Memory B cell (primary cell): ENCODE measurements at regions not wholly inside any gene's neighbourhood (a gene's known extent, or its start where the extent isn't known, plus 50 kb on each side); places are given as distances from the start of the nearest gene placed in this dataset.
A peak's percentile ranks its signal among the peaks of the same experiment; 100 is the strongest.
"Not testable (repeated sequence)": the region's sequence is repeated elsewhere in the genome, so short reads cannot be mapped to it uniquely, and the experiment has no call there.

Experiments used
- ATAC-seq: fragments of 150-1000 bp; cut with Tn5 transposase; 2 replicates; pipeline ENCODE4 v1.10.0; 2021; ENCODE audit warnings: low read depth, mild to moderate bottlenecking, moderate library complexity
- DNase-seq, 2 donors: peaks; one replicate each; pipeline ENCODE4 v3.0.0; 2022; ENCODE audit warnings: low spot score in 2 of 2
- H3K27ac Mint-ChIP-seq: one replicate; pipeline ENCODE4 v1.8.0; 2022; ENCODE audit warnings: mild to moderate bottlenecking, moderate library complexity, mixed read lengths
- H3K27me3 Mint-ChIP-seq: one replicate; pipeline ENCODE4 v1.8.0; 2022; ENCODE audit warnings: mixed read lengths
- H3K36me3 Mint-ChIP-seq: one replicate; pipeline ENCODE4 v1.8.0; 2022; ENCODE audit warnings: mild to moderate bottlenecking, mixed read lengths
- H3K4me1 Mint-ChIP-seq: one replicate; pipeline ENCODE4 v1.8.0; 2022; ENCODE audit warnings: mixed read lengths
- H3K4me3 Mint-ChIP-seq: one replicate; pipeline ENCODE4 v1.8.0; 2022; ENCODE audit warnings: mild to moderate bottlenecking, moderate library complexity, mixed read lengths
- H3K9me3 Mint-ChIP-seq: one replicate; pipeline ENCODE4 v1.8.0; 2022; ENCODE audit warnings: mixed read lengths

- no peak for ATAC-seq
- Mint-ChIP-seq H3K9me3 (no peaks in the 10 kb centered on the region), H3K27ac (no peak overlapping the region), H3K36me3 (no peaks in the 10 kb centered on the region), H3K4me1 (peaks cover 2% of the 10 kb centered on the region), H3K4me3 (no peak overlapping the region), H3K27me3 (peaks cover 2% of the 10 kb centered on the region)
- peak in 1 of 2 donors; percentile 3 for DNase-seq
Observed at GRCh38 chr4:86496094-86497080, 97.7 kb upstream of the PTPN13 start.

GRCh38 chr4:86497131-86497530 lies 97.0 kb upstream of the PTPN13 start:
- Mint-ChIP-seq H3K27ac (no peak overlapping the region), H3K4me1 (peaks cover 2% of the 10 kb centered on the region), H3K36me3 (no peaks in the 10 kb centered on the region), H3K9me3 (no peaks in the 10 kb centered on the region), H3K4me3 (no peak overlapping the region), H3K27me3 (peaks cover 2% of the 10 kb centered on the region)
- DNase-seq (no peak), ATAC-seq (no peak)

- DNase-seq (peak in 1 of 2 donors; percentile 9), ATAC-seq (peak; percentile 70)
- Mint-ChIP-seq H3K4me1 (peaks cover 2% of the 10 kb centered on the region), H3K4me3 (no peak overlapping the region), H3K27ac (no peak overlapping the region), H3K27me3 (peaks cover 2% of the 10 kb centered on the region), H3K9me3 (no peaks in the 10 kb centered on the region), H3K36me3 (no peaks in the 10 kb centered on the region)
Observed at GRCh38 chr4:86497980-86498862, 95.9 kb upstream of the PTPN13 start.

GRCh38 chr4:86498863-86499166 lies 95.3 kb upstream of the PTPN13 start:
- DNase-seq (no peak), ATAC-seq (no peak)
- Mint-ChIP-seq H3K36me3 (no peaks in the 10 kb centered on the region), H3K9me3 (no peaks in the 10 kb centered on the region), H3K27me3 (peaks cover 2% of the 10 kb centered on the region), H3K4me1 (peaks cover 2% of the 10 kb centered on the region), H3K27ac (no peak overlapping the region), H3K4me3 (no peak overlapping the region)

GRCh38 chr4:86500527-86500926 lies 93.6 kb upstream of the PTPN13 start:
- H3K27me3 Mint-ChIP-seq, result peaks cover 3% of the 10 kb centered on the region
- no peaks in the 10 kb centered on the region for H3K9me3 Mint-ChIP-seq
- H3K4me3 Mint-ChIP-seq, result no peak overlapping the region
- H3K4me1 Mint-ChIP-seq, result peaks cover 2% of the 10 kb centered on the region
- ATAC-seq, result no peak
- H3K27ac Mint-ChIP-seq, result no peak overlapping the region
- no peak for DNase-seq
- H3K36me3 Mint-ChIP-seq, result no peaks in the 10 kb centered on the region

- DNase-seq, result no peak
- Mint-ChIP-seq H3K27me3 (peaks cover 5% of the 10 kb centered on the region), H3K4me3 (no peak overlapping the region), H3K27ac (no peak overlapping the region), H3K36me3 (no peaks in the 10 kb centered on the region), H3K4me1 (peaks cover 2% of the 10 kb centered on the region), H3K9me3 (no peaks in the 10 kb centered on the region)
- ATAC-seq, result no peak
Observed at GRCh38 chr4:86502081-86502480, 92.0 kb upstream of the PTPN13 start.

- no peak for ATAC-seq
- DNase-seq, result no peak
- H3K4me3 Mint-ChIP-seq, result no peak overlapping the region
- peaks cover 6% of the 10 kb centered on the region for H3K27me3 Mint-ChIP-seq
- H3K9me3 Mint-ChIP-seq, result peaks cover 3% of the 10 kb centered on the region
- peaks cover under 1% of the 10 kb centered on the region for H3K4me1 Mint-ChIP-seq
- no peak overlapping the region for H3K27ac Mint-ChIP-seq
- H3K36me3 Mint-ChIP-seq, result no peaks in the 10 kb centered on the region
Observed at GRCh38 chr4:86506591-86506990, 87.5 kb upstream of the PTPN13 start.

GRCh38 chr4:86508436-86508835 lies 85.7 kb upstream of the PTPN13 start:
- no peak for DNase-seq
- Mint-ChIP-seq H3K27ac (no peak overlapping the region), H3K9me3 (peaks cover 4% of the 10 kb centered on the region), H3K36me3 (no peaks in the 10 kb centered on the region), H3K4me1 (peaks cover 2% of the 10 kb centered on the region), H3K4me3 (no peak overlapping the region), H3K27me3 (peaks cover 6% of the 10 kb centered on the region)
- no peak for ATAC-seq

- H3K9me3 Mint-ChIP-seq, result peaks cover 4% of the 10 kb centered on the region
- H3K4me3 Mint-ChIP-seq, result no peak overlapping the region
- H3K4me1 Mint-ChIP-seq, result peaks cover 2% of the 10 kb centered on the region
- no peak overlapping the region for H3K27ac Mint-ChIP-seq
- DNase-seq (no peak), ATAC-seq (no peak)
- no peaks in the 10 kb centered on the region for H3K36me3 Mint-ChIP-seq
- H3K27me3 Mint-ChIP-seq, result peaks cover 2% of the 10 kb centered on the region
Observed at GRCh38 chr4:86511590-86511989, 82.5 kb upstream of the PTPN13 start.

- H3K4me1 Mint-ChIP-seq, result peaks cover 2% of the 10 kb centered on the region
- no peaks in the 10 kb centered on the region for H3K36me3 Mint-ChIP-seq
- DNase-seq (no peak), ATAC-seq (no peak)
- peaks cover 2% of the 10 kb centered on the region for H3K27me3 Mint-ChIP-seq
- peaks cover 4% of the 10 kb centered on the region for H3K9me3 Mint-ChIP-seq
- no peak overlapping the region for H3K27ac Mint-ChIP-seq
- no peak overlapping the region for H3K4me3 Mint-ChIP-seq
Observed at GRCh38 chr4:86512631-86513030, 81.5 kb upstream of the PTPN13 start.

- not testable (repeated sequence) for H3K4me1 Mint-ChIP-seq, ATAC-seq, DNase-seq, H3K36me3 Mint-ChIP-seq, H3K27ac Mint-ChIP-seq, H3K4me3 Mint-ChIP-seq, H3K27me3 Mint-ChIP-seq
- H3K9me3 Mint-ChIP-seq, result peaks cover 13% of the 10 kb centered on the region
Observed at GRCh38 chr4:86515963-86516362, 78.2 kb upstream of the PTPN13 start.

GRCh38 chr4:86521373-86521969 lies 72.6 kb upstream of the PTPN13 start:
- H3K36me3 Mint-ChIP-seq, result no peaks in the 10 kb centered on the region
- DNase-seq, result no peak
- peaks cover 17% of the 10 kb centered on the region for H3K9me3 Mint-ChIP-seq
- H3K4me1 Mint-ChIP-seq, result no peaks in the 10 kb centered on the region
- peaks cover 7% of the 10 kb centered on the region for H3K27me3 Mint-ChIP-seq
- no peak for ATAC-seq
- no peak overlapping the region for H3K4me3 Mint-ChIP-seq
- no peak overlapping the region for H3K27ac Mint-ChIP-seq

- no peak overlapping the region for H3K4me3 Mint-ChIP-seq
- no peaks in the 10 kb centered on the region for H3K4me1 Mint-ChIP-seq
- peaks cover 17% of the 10 kb centered on the region for H3K9me3 Mint-ChIP-seq
- peaks cover 7% of the 10 kb centered on the region for H3K27me3 Mint-ChIP-seq
- no peak overlapping the region for H3K27ac Mint-ChIP-seq
- ATAC-seq (no peak), DNase-seq (no peak)
- no peaks in the 10 kb centered on the region for H3K36me3 Mint-ChIP-seq
Observed at GRCh38 chr4:86522349-86522748, 71.8 kb upstream of the PTPN13 start.

- no peak overlapping the region for H3K4me3 Mint-ChIP-seq
- H3K4me1 Mint-ChIP-seq, result no peaks in the 10 kb centered on the region
- no peak overlapping the region for H3K27ac Mint-ChIP-seq
- H3K27me3 Mint-ChIP-seq, result peaks cover 7% of the 10 kb centered on the region
- no peaks in the 10 kb centered on the region for H3K36me3 Mint-ChIP-seq
- H3K9me3 Mint-ChIP-seq, result peaks cover 17% of the 10 kb centered on the region
- no peak for DNase-seq
- ATAC-seq, result no peak
Observed at GRCh38 chr4:86523333-86523732, 70.8 kb upstream of the PTPN13 start.
